Natural killer cell (primary cell): ENCODE measurements at regions not wholly inside any gene's neighbourhood (a gene's known extent, or its start where the extent isn't known, plus 50 kb on each side); places are given as distances from the start of the nearest gene placed in this dataset.
"Not testable (repeated sequence)": the region's sequence is repeated elsewhere in the genome, so short reads cannot be mapped to it uniquely, and the experiment has no call there.

Experiments
- ATAC-seq, 3 donors: fragments of 150-1000 bp in 2 of 3; fragments of 200-7000 bp in 1 of 3; cut with Tn5 transposase; 1 replicate in 1 of 3; 2 replicates in 2 of 3; pipeline ENCODE4 v1.10.0; 2021; ENCODE audit warnings: mild to moderate bottlenecking in 2 of 3, moderate library complexity in 2 of 3
- DNase-seq, 2 donors: peaks; one replicate each; pipeline versions ENCODE4 v3.0.0 to v3.0.0-alpha.2; 2013 to 2021; ENCODE audit warnings: mixed read lengths in 1 of 2
- H3K27ac ChIP-seq: one replicate; pipeline ENCODE4 v1.5.1; 2013; ENCODE audit warnings: mild to moderate bottlenecking, low read length
- H3K27me3 ChIP-seq: one replicate; pipeline ENCODE4 v1.6.1; 2013; ENCODE audit warnings: low read length; ENCODE audit not compliant: control insufficient read depth, insufficient read depth
- H3K36me3 ChIP-seq: one replicate; pipeline ENCODE4 v1.6.1; 2013; ENCODE audit warnings: low read length; ENCODE audit not compliant: control insufficient read depth, insufficient read depth
- H3K4me1 ChIP-seq: one replicate; pipeline ENCODE4 v1.6.1; 2013; ENCODE audit warnings: low read length; ENCODE audit not compliant: control insufficient read depth, insufficient read depth
- H3K4me3 ChIP-seq: one replicate; pipeline ENCODE4 v1.5.1; 2013; ENCODE audit warnings: low read length
- H3K9me3 ChIP-seq: one replicate; pipeline ENCODE4 v1.6.1; 2013; ENCODE audit warnings: low read length; ENCODE audit not compliant: control insufficient read depth, insufficient read depth
- H3K27ac Mint-ChIP-seq, 2 donors: one replicate each; pipeline ENCODE4 v1.8.0; 2022; ENCODE audit warnings: mild to moderate bottlenecking in 2 of 2, mixed read lengths in 2 of 2, moderate library complexity in 1 of 2
- H3K27me3 Mint-ChIP-seq, 2 donors: one replicate each; pipeline ENCODE4 v1.8.0; 2022; ENCODE audit warnings: low read depth in 2 of 2, mixed read lengths in 2 of 2
- H3K36me3 Mint-ChIP-seq: one replicate; pipeline ENCODE4 v1.8.0; 2022; ENCODE audit warnings: mixed read lengths
- H3K4me1 Mint-ChIP-seq, 2 donors: one replicate each; pipeline ENCODE4 v1.8.0; 2022; ENCODE audit warnings: mixed read lengths in 2 of 2
- H3K4me3 Mint-ChIP-seq: one replicate; pipeline ENCODE4 v1.8.0; 2022; ENCODE audit warnings: mild to moderate bottlenecking, moderate library complexity, mixed read lengths
- H3K9me3 Mint-ChIP-seq, 2 donors: one replicate each; pipeline ENCODE4 v1.8.0; 2022; ENCODE audit warnings: mixed read lengths in 2 of 2
- WGBS: methylation state at CpG from one replicate; pipeline ENCODE4 v1.1.7; 2013; ENCODE audit warnings: missing lambda C conversion rate; ENCODE audit not compliant: insufficient coverage; 5-methylcytosine and 5-hydroxymethylcytosine counted together
- intact Hi-C: fragments of 100-400 bp; cut with micrococcal nuclease; formaldehyde crosslinking; loops from one replicate; pipeline ENCODE4 v1.14.2; 2022
- TF ChIP-seq, protein P1 (sequence below): fragments of 200-600 bp; IDR thresholded peaks from one replicate; pipeline ENCODE4 v1.8.0; 2022; ENCODE audit warnings: antibody characterized with exemption

DNA sequence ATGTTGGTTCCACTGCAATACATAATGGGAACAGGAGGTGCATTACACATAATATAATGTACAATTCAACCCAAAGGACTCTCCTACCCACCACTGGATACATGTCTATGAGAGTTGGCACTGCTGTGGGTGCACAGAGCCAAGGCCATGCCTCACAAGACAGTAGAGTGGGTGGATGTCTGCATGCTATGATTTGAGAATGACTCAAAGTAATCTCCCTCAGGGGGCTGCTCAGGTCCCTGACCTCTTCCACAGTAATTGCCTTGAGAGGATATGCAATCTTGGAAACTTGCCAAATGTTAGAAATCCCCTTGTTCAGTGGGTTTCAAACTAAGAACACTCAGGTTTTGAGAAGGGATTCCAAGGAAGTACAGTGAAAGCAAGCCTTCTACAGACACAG, 79.0 kb downstream of the ANKEF1 start:
- Mint-ChIP-seq H3K27ac (peak overlapping the region in 1 of 2 donors; percentile 51), H3K9me3 (no peaks in the 10 kb centered on the region), H3K27me3 (peaks cover 0 to 4% of the 10 kb centered on the region in 2 donors), H3K4me1 (no peaks in the 10 kb centered on the region), H3K36me3 (no peaks in the 10 kb centered on the region), H3K4me3 (no peak overlapping the region)
- ATAC-seq (no peak), DNase-seq (no peak)
- no peak overlapping the region for H3K4me3 ChIP-seq
- intact Hi-C loops, result no loop called here
- TF ChIP-seq, protein P1, sequence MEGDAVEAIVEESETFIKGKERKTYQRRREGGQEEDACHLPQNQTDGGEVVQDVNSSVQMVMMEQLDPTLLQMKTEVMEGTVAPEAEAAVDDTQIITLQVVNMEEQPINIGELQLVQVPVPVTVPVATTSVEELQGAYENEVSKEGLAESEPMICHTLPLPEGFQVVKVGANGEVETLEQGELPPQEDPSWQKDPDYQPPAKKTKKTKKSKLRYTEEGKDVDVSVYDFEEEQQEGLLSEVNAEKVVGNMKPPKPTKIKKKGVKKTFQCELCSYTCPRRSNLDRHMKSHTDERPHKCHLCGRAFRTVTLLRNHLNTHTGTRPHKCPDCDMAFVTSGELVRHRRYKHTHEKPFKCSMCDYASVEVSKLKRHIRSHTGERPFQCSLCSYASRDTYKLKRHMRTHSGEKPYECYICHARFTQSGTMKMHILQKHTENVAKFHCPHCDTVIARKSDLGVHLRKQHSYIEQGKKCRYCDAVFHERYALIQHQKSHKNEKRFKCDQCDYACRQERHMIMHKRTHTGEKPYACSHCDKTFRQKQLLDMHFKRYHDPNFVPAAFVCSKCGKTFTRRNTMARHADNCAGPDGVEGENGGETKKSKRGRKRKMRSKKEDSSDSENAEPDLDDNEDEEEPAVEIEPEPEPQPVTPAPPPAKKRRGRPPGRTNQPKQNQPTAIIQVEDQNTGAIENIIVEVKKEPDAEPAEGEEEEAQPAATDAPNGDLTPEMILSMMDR, result no peak
- H3K4me1 ChIP-seq, result no peaks in the 10 kb centered on the region
- no peaks in the 10 kb centered on the region for H3K9me3 ChIP-seq
- H3K36me3 ChIP-seq, result no peaks in the 10 kb centered on the region
- no peak overlapping the region for H3K27ac ChIP-seq
- no peaks in the 10 kb centered on the region for H3K27me3 ChIP-seq

DNA sequence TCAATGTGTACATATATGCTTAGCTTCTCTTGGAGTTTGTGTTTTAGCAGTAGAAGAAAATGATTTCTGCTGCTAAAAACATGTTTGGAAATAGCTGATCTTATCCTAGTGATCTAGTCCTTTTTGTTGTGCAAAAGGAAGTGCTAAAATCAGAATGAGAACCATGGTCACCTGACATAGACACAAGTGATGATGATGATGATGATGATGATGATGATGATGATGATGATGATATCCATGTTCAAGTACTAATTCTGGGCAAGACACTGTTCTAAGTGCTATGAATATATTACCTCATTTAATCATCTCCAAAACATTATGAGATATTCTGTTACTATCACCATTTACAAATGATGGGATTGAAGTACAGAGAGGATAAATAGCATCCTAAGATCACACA, 79.8 kb downstream of the ANKEF1 start:
- H3K27ac ChIP-seq, result no peak overlapping the region
- no peak overlapping the region for H3K4me3 ChIP-seq
- DNase-seq (no peak), ATAC-seq (no peak)
- H3K27ac Mint-ChIP-seq, result peak overlapping the region in 1 of 2 donors; percentile 51
- H3K27me3 Mint-ChIP-seq, result peaks cover 0 to 4% of the 10 kb centered on the region in 2 donors
- TF ChIP-seq, protein P1, result no peak
- no peaks in the 10 kb centered on the region for H3K36me3 ChIP-seq
- H3K9me3 Mint-ChIP-seq, result no peaks in the 10 kb centered on the region
- no peaks in the 10 kb centered on the region for H3K36me3 Mint-ChIP-seq
- no peaks in the 10 kb centered on the region for H3K27me3 ChIP-seq
- no peaks in the 10 kb centered on the region for H3K9me3 ChIP-seq
- intact Hi-C loops, result no loop called here
- H3K4me1 Mint-ChIP-seq, result no peaks in the 10 kb centered on the region
- H3K4me3 Mint-ChIP-seq, result no peak overlapping the region
- H3K4me1 ChIP-seq, result no peaks in the 10 kb centered on the region

- no peaks in the 10 kb centered on the region for H3K9me3 Mint-ChIP-seq
- no peaks in the 10 kb centered on the region for H3K36me3 ChIP-seq
- TF ChIP-seq, protein P1, result no peak
- H3K36me3 Mint-ChIP-seq, result no peaks in the 10 kb centered on the region
- H3K27me3 ChIP-seq, result no peaks in the 10 kb centered on the region
- no peak for ATAC-seq
- H3K4me3 ChIP-seq, result no peak overlapping the region
- WGBS, result no CpG with 5 or more reads among the region's 1 CpG
- intact Hi-C loops, result no loop called here
- H3K27ac ChIP-seq, result no peak overlapping the region
- no peak for DNase-seq
- H3K27ac Mint-ChIP-seq, result no peak overlapping the region
- H3K4me1 Mint-ChIP-seq, result no peaks in the 10 kb centered on the region
- no peak overlapping the region for H3K4me3 Mint-ChIP-seq
- no peaks in the 10 kb centered on the region for H3K4me1 ChIP-seq
- H3K9me3 ChIP-seq, result no peaks in the 10 kb centered on the region
- H3K27me3 Mint-ChIP-seq, result peaks cover 0 to 4% of the 10 kb centered on the region in 2 donors
Observed at GRCh38 chr20:10115021-10115420, 80.2 kb downstream of the ANKEF1 start.

- DNase-seq, result no peak
- H3K27ac ChIP-seq, result no peak overlapping the region
- no peaks in the 10 kb centered on the region for H3K36me3 ChIP-seq
- Mint-ChIP-seq H3K27me3 (peaks cover 0 to 4% of the 10 kb centered on the region in 2 donors), H3K27ac (no peak overlapping the region), H3K4me3 (no peak overlapping the region), H3K36me3 (peaks cover under 1% of the 10 kb centered on the region), H3K4me1 (no peaks in the 10 kb centered on the region), H3K9me3 (peaks cover 3 to 8% of the 10 kb centered on the region in 2 donors)
- H3K27me3 ChIP-seq, result no peaks in the 10 kb centered on the region
- no peak for ATAC-seq
- intact Hi-C loops, result no loop called here
- no peaks in the 10 kb centered on the region for H3K4me1 ChIP-seq
- WGBS, result 81% methylated on average over 3 of the region's 3 CpGs
- TF ChIP-seq, protein P1, result no peak
- no peak overlapping the region for H3K4me3 ChIP-seq
- no peaks in the 10 kb centered on the region for H3K9me3 ChIP-seq
Observed at GRCh38 chr20:10119336-10119735, 84.5 kb downstream of the ANKEF1 start.

DNA sequence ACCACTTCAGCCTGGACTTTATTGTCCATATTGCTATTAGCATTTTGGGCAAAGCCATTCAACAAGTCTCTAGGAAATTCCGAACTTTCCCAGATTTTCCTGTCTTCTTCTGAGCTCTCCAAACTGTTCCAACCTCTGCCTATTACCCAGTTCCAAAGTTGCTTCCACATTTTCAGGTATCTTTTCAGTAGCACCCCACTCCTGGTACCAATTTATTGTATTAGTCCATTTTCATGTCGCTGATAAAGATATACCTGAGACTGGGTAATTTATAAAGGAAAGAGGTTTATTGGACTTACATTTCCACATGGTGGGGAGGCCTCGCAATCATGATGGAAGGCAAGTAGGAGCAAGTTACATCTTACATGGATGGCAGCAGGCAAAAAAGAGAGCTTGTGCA, 90.1 kb downstream of the ANKEF1 start:
- H3K27ac ChIP-seq, H3K36me3 ChIP-seq, DNase-seq, H3K36me3 Mint-ChIP-seq, H3K27me3 ChIP-seq, intact Hi-C loops, H3K4me1 Mint-ChIP-seq, H3K4me3 ChIP-seq, ATAC-seq, H3K4me3 Mint-ChIP-seq, H3K27ac Mint-ChIP-seq, H3K4me1 ChIP-seq, H3K9me3 ChIP-seq, H3K27me3 Mint-ChIP-seq: not testable (repeated sequence)
- WGBS, result 87% methylated on average over 3 of the region's 3 CpGs
- peaks cover 9 to 12% of the 10 kb centered on the region in 2 donors for H3K9me3 Mint-ChIP-seq
